HG02884 (cell line): ENCODE measurements at regions not wholly inside any gene's neighbourhood (a gene's known extent, or its start where the extent isn't known, plus 50 kb on each side); places are given as distances from the start of the nearest gene placed in this dataset.
A peak's percentile ranks its signal among the peaks of the same experiment; 100 is the strongest.
"Not testable (repeated sequence)": the region's sequence is repeated elsewhere in the genome, so short reads cannot be mapped to it uniquely, and the experiment has no call there.

Experiments used
- ATAC-seq: cut with Tn5 transposase; IDR thresholded peaks from one replicate; pipeline ENCODE4 v1.9.1; 2021; ENCODE audit warnings: mild to moderate bottlenecking, moderate library complexity; ENCODE audit not compliant: unreplicated experiment

DNA sequence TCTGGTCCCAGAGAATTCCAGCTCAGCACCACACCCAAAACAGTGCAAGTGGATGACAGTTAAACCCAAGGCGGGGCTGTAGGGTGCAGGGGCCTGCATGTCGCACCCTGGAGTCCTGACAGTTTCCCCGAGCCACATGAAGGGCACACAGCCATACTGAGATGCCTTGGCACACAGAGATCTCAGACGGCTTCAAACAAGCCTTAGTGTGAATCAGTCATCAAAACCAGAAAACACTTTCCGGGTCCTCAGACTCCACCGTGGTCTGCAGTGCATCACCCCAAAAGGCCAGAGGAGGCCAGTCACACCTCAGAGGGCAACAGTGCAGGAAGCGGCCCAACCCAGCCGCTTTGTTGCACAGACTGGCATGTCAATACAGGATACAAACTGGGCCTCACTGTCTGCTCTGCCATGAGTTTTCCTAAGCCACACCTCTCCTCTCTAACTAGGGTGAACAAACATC is 64.6 kb upstream of the ENPP6 start:
- no peak for ATAC-seq

DNA sequence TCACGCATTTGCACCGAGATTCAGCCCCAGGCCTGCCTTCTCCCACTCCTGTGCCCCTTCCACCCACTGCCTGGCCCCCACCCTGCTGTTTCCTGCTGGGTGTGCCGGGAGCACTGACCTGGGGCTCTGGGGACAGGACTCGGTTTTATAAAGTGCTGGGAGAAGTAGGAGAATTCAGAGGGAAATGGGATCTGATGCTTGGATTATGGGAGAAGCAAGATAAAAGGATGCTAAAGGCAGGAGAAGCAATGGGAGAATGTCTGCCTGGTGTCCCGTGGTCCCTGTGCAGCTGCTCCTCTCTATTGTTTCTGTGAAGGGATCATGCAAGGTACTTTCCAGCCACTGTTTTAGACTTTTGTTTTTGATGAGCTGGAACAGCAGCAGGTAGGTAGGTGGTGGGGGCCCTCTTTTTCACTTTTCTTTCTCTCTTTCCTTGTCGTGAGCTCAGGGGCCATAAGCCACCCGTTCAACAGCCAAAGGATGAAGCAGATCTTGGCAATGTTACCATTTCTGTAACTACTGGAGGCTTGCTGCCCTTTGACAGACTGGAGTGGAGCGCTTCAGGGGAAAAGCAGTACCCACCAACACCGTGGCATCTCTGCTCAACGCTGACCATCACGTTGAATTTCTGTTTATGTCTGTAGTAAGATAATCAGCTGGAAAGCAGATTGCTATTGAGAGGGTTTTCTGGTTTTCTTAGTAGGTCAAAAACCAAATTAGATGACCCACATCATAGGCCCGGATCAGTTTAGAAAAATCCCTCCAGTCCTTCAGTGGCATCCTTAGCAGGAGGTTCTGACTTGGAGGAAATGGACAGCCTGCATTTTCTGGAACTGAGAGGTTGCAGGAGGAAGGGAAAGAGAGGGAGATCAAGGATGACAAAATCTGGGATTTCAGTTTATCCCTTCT is 63.8 kb upstream of the ENPP6 start:
- peak; percentile 31 for ATAC-seq

DNA sequence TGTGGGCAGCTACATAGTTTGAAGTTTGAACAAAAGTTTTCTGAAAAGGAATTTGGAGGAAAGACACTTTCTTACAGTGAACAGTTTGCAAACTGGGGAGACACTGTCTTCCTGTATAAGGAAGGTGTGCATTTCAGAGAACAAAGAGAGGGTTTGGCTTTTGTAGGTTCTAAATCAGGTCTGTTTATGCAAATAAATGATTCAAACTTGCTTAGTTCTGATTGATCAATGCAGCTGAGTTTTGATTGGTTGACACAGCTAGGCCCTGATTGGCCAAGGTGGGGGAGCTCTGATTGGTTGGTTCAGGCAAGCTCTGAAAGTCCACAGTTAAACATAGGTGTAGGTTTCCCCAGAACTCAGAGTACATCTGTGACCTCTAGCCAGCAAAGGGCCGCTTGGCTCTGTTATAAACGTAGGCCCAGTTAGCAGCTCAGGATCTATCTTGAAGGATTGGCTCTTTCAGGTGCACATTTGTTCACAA is 63.0 kb upstream of the ENPP6 start:
- ATAC-seq, result peak; percentile 35

DNA sequence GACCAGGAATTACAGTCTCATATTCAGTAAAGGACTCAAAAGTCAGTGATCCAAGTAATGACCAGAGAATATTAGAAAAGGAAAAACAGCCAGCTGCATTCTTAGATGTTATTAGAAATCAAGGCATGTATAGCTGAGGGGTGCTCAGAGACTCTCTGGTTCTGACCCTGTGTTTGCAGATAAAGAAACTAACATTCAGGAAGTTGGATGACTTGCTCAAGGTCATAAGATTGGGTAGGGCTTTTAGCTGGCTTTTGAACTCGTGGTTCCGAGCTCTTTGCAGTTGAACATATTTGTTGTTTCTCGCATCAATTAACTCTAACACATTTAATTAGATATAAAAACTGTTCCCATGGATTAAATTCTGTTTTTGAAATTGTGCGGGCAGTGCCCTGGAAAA is 62.5 kb upstream of the ENPP6 start:
- no peak for ATAC-seq

DNA sequence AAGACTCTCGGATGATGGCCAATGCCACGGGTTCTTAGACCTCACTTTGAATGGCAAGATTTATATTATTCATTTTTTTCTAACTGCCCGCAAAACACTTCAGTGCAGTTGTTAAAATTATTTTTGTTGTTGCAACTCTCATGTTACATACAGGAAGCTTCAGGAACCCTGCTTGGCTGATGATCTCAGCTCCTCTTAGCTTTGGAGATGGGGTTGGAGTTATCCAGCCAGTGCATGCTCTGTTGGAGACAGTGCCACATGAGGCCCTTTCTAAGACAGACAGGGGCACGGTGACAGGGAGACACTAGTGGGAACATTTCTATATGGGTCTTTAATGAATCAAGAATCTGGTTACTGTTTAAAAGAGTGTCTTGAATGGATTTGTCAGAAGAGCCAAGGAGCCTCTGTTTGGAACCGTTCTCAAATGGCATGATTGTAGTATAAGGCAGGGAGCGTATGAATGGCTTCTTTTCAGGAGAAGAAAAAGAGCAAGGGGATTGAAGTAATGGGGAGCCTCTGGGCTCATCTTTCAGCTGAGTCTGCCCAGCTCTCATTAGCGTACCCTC is 61.9 kb upstream of the ENPP6 start:
- ATAC-seq, result no peak

DNA sequence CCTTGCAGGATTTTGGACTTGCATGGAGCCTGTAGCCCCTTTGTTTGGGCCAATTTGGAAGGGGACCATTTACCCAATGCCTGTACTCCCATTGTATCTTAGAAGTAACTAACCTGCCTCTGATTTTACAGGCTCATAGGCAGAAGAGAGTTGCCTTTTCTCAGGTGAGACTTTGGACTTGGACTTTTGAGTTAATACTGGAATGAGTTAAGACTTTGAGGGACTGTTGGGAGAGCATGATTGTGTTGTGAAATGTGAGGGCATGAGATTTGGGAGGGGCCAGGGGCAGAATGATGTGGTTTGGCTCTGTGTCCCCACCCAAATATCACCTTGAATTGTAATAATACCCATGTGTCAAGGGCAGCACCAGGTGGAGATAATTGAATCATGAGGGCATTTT is 60.1 kb upstream of the ENPP6 start:
- ATAC-seq, result not testable (repeated sequence)

DNA sequence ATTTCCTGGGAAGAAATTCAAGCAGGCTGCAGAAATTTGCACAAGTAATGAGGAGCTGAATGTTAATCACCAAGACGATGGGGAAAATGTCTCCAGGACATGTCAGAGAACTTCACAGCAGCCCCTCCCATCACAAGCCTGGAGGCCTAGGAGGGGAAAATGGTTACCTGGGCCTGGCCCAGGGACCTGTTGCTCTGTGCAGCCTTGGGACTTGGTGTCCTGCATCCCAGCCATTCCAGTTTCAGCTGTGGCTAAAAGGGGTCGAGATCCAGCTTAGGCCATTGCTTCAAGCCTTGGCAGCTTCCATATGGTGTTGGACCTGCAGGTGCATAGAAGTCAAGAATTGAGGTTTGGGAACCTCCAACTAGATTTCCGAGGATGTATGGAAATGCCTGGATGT is 59.3 kb upstream of the ENPP6 start:
- ATAC-seq, result not testable (repeated sequence)

DNA sequence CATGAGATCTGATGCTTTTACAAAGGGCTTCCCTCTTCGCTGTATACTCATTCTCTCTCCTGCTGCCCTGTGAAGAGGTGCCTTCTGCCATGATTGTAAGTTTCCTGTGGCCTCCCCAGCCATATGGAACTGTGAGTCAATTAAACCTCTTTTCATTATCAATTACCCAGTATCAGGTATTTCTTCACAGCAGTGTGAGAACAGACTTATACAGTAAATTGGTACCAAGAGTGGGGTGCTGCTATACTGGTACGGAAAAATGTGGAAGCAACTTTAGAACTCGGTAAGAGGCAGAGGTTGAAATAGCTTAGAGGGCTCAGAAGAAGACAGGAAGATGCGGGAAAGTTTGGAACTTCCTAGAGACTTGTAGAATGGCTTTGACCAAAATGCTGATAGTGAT is 58.7 kb upstream of the ENPP6 start:
- ATAC-seq, result not testable (repeated sequence)

DNA sequence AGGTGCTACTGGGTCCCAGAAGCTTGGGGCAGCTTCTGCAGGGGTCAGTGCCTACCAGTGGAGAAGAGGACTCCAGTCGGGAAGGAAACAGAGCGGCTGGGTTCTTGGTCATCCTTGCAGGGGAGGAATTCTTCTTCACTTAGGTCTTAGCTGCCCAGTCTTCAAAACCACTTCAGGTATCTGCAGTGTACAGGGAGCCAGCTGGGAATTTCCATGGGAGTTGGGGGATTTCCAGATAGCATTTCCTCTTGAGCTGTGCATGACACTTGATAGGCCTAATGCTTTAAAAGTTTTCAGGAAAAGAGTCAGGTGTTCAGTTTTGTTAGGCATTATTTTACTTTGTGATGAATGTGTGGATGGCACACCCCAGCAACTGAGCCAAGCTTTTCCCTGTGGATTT is 58.1 kb upstream of the ENPP6 start:
- no peak for ATAC-seq

DNA sequence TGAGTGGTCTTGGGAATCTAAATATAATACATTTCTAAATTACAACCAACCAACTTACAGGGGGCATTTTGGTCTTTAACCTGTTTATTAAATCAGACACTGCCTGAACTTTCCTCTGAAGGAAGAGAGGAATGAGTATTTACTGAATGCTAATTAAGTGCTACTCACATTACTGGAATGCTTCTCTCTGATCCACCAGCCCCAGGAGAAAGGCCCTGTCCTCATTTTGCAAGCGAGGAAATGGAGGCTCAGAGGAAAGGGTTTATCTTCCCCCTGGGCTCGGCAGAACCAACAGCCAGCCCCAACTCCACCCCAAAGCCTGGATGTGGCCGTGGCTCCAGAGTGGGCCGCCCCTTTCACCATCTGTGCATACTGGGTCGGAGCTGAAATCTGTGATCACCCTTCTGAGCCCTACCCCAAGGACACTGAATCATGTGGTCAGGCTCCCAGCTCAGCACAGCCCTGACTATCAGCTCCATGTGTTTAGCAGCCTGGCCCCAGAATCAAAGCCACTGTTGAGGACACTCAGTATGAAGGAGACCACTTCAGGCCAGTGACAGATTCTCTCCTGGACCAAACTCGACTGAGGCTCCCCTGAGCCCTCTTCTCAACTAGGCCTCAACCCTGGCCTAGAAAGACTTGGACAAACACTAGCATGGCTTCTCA is 56.7 kb upstream of the ENPP6 start:
- no peak for ATAC-seq

DNA sequence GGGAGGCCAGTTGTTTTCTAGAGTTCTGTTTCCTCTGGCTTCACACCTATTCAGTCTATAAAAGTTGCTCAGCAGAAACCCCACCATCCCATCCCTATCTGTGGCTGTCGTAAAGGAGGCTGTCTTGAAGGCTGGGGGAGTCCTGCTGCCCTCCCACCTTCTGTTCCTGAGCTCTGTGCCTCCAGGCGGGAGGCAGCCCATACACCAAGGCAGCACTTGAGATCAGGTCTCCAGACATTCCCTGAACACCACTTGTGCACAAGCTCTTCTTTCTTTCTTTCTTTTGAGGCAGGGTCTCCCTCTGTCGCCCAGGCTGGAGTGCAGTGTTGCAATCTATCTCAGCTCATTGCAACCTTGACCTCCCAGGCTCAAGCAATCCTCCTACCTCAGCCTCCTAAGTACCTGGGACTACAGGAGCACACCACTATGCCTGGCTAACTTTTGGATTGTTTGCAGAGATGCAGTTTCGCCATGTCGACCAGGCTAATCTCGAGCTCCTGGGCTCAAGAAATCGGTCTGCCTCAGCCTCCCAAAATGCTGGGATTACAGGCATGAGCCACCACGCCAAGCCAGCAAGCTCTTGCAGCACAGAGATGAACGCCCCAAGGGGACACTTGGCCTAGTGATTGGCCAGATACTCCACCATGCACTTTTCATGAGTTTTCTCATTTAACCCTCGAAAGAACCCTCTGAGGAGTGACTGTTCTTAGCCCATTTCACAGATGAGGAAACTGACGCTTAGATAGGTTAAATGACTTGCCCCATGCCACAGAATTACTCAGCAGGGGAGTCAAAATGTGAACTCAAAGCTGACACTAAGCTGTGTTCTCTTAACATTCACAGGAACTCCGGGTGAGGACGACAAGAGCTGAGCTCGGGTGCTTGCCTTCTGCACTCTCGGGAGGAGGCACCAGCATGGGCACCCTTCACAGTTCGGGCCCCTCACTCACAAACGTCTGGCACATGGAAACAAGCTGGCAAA is 55.8 kb upstream of the ENPP6 start:
- ATAC-seq, result peak; percentile 75

DNA sequence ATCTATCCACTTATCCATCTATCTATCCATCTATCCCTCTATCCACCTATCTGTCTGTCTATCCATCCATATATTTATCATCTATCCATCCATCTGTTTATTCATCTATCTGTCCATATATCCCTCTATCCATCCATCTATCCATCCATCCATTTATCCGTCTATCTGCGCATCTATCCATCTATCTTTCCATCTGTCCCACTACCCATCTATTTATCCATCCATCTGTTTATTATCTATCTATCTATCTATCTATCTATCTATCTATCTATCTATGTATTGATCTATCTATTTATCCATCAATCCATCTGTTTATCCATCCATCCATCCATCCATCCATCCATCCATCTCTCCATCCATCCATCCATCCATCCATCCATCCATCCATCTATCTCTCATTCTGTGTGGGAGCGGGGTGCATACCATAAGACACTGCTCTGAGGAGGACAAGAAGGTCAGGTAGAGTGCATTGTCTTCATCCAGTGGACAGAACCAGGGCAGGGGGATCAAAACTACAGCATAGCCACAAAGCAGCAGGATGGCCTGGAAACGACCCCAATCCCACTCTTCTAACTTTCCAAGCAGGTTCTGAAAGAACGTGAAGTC is 53.2 kb upstream of the ENPP6 start:
- no peak for ATAC-seq

DNA sequence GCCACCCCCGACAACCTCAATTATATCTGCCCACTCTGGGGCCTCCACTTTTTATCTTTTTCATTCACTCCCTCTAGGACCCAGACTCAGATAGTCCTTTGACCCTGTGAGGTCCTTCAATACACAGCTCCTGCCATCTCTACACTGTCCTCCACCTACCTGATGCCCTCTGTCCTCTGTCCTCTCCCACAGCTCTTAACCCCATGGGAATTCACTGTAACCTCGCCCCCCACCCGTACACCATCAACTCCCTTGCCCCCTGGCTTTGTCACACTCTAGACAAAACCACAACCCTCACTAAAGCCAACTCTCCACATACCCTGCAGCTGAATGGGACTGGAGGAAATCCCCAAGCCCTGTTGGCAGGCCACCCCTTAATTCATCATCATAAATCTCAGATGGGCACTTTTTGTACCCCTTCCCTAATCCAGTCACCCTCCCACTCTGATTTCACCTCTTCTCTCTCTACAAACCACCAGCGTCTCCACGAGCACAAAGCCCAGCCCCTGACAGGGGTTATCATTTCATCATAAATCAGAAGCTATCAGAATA is 52.3 kb upstream of the ENPP6 start:
- no peak for ATAC-seq

DNA sequence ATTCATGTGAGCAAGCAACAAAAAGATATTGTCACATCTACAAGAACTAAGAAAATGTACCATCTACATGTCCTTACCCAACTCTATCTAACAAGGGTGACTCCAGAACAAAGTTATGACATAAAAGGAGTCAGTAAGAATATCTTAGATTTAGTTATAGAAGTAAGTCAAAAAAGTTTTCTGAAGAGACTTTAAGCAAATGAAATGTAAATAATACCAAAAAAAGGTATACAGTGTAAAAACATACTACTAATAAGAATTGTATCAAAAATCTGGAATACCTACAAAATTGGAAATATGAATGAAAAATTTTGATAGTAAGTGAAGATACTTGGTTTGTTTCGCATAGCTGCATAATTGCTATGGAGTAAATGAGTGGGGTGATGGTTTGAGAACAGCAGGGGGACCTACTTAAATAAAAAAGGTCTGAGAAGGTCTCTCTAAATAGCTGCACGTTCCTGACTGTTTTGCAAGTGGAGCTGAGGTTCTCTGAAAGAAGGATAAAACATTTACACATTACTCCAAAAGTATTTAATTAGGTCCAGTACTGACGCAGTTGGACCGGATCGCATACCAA is 51.0 kb upstream of the ENPP6 start:
- ATAC-seq, result no peak

DNA sequence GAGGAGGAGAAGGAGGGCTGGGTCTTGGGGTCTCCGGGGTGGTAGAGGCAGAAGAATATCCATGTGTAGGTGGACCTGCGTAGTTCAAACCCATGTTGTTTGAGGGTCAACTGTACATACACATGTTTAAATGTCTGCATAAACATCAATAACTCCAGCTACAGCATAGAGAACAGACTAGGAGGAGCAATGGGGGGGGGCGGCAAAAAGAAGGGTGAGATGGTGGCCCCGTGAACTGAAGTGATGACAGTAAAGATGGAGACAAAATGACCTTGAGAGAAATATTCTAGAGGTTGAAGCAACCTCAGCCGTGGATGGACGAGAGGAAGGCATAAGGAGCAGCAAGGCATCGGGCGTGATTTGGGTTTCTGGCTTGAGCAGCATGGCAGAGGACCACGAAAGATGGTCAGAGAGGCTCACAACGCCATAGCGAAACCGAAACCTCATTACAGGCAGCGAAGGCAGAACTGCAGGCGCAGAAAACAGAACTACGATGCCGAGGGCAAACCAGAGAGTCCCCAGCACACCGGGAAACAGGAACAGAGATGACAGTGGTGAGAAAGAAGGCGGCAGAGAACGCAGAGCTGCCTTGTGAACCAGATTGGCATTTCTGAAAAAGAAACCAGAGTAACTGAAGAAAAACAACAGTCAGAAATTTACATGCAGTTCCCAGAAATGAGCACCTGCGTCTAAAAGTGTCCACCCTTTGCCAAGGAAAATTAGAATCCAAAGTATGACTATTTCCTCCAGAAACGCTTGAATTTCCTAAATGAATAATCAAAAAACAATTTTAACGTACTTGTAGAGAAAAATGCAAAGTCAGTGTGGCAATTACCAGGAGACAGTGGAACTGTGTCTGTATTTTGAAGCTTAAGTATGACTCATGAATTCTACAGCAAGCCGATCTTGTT is 50.3 kb upstream of the ENPP6 start:
- ATAC-seq, result peak; percentile 60
